HEK293T (cell line): ENCODE measurements at regions not wholly inside any gene's neighbourhood (a gene's known extent, or its start where the extent isn't known, plus 50 kb on each side); places are given as distances from the start of the nearest gene placed in this dataset.

Experiments used
- CTCF ChIA-PET: fragments of 350-600 bp; formaldehyde crosslinking; extraction: SDS; loops from one replicate; lab custom pipeline; 2021; ENCODE audit warnings: antibody characterized with exemption, inconsistent platforms; lab: Yijun Ruan, JAX
- POLR2A ChIA-PET: fragments of 350-600 bp; formaldehyde crosslinking; extraction: SDS; loops from one replicate; lab custom pipeline; 2020; ENCODE audit warnings: antibody characterized with exemption, inconsistent platforms; lab: Yijun Ruan, JAX
- DNase-seq: peaks from one replicate; pipeline ENCODE4 v3.0.0; 2012; ENCODE audit warnings: mixed read lengths; ENCODE audit errors: extremely low spot score
- ARNT ChIP-seq: fragments of 450-650 bp; IDR thresholded peaks from 2 replicates; pipeline ENCODE4 v1.6.1; 2017; ENCODE audit warnings: mild to moderate bottlenecking
- BHLHE40 ChIP-seq: fragments of 450-650 bp; IDR thresholded peaks from 2 replicates; pipeline ENCODE4 v1.6.1; 2016; ENCODE audit warnings: mild to moderate bottlenecking, moderate library complexity, borderline replicate concordance
- CTBP1 ChIP-seq: fragments of 450-650 bp; IDR thresholded peaks from 2 replicates; pipeline ENCODE4 v1.6.1; 2016; ENCODE audit warnings: borderline replicate concordance
- ELF4 ChIP-seq: fragments of 450-650 bp; IDR thresholded peaks from 2 replicates; pipeline ENCODE4 v1.6.1; 2017; ENCODE audit warnings: antibody characterized with exemption
- FOXA1 ChIP-seq: fragments of 450-650 bp; IDR thresholded peaks from 2 replicates; pipeline ENCODE4 v1.6.1; 2016; ENCODE audit warnings: mild to moderate bottlenecking
- FOXK2 ChIP-seq: fragments of 450-650 bp; IDR thresholded peaks from 2 replicates; pipeline ENCODE4 v1.6.1; 2016; ENCODE audit warnings: mild to moderate bottlenecking
- FOXM1 ChIP-seq: fragments of 450-650 bp; IDR thresholded peaks from 2 replicates; pipeline ENCODE4 v1.6.1; 2017; ENCODE audit warnings: mild to moderate bottlenecking, borderline replicate concordance
- HDGF ChIP-seq: fragments of 450-650 bp; IDR thresholded peaks from 2 replicates; pipeline ENCODE4 v1.6.1; 2017; ENCODE audit warnings: antibody characterized with exemption, borderline replicate concordance
- L3MBTL2 ChIP-seq: fragments of 450-650 bp; conservative IDR thresholded peaks from 2 replicates; pipeline ENCODE4 v1.6.1; 2016; ENCODE audit warnings: mild to moderate bottlenecking
- LEF1 ChIP-seq: fragments of 450-650 bp; IDR thresholded peaks from 2 replicates; pipeline ENCODE4 v1.6.1; 2017; ENCODE audit warnings: mild to moderate bottlenecking, borderline replicate concordance
- NFRKB ChIP-seq: fragments of 450-650 bp; IDR thresholded peaks from 2 replicates; pipeline ENCODE4 v1.6.1; 2016; ENCODE audit warnings: mild to moderate bottlenecking, moderate library complexity
- SP1 ChIP-seq: fragments of 450-650 bp; IDR thresholded peaks from 2 replicates; pipeline ENCODE4 v1.6.1; 2017
- SUZ12 ChIP-seq: fragments of 450-650 bp; IDR thresholded peaks from 2 replicates; pipeline ENCODE4 v1.6.1; 2016; ENCODE audit warnings: mild to moderate bottlenecking
- TARDBP ChIP-seq: fragments of 450-650 bp; IDR thresholded peaks from 2 replicates; pipeline ENCODE4 v1.6.1; 2016
- ZNF384 ChIP-seq: fragments of 450-650 bp; IDR thresholded peaks from 2 replicates; pipeline ENCODE4 v1.6.1; 2016
- TF ChIP-seq, protein P1 (sequence below): fragments of 450-650 bp; IDR thresholded peaks from 2 replicates; pipeline ENCODE4 v1.6.1; 2016

DNA sequence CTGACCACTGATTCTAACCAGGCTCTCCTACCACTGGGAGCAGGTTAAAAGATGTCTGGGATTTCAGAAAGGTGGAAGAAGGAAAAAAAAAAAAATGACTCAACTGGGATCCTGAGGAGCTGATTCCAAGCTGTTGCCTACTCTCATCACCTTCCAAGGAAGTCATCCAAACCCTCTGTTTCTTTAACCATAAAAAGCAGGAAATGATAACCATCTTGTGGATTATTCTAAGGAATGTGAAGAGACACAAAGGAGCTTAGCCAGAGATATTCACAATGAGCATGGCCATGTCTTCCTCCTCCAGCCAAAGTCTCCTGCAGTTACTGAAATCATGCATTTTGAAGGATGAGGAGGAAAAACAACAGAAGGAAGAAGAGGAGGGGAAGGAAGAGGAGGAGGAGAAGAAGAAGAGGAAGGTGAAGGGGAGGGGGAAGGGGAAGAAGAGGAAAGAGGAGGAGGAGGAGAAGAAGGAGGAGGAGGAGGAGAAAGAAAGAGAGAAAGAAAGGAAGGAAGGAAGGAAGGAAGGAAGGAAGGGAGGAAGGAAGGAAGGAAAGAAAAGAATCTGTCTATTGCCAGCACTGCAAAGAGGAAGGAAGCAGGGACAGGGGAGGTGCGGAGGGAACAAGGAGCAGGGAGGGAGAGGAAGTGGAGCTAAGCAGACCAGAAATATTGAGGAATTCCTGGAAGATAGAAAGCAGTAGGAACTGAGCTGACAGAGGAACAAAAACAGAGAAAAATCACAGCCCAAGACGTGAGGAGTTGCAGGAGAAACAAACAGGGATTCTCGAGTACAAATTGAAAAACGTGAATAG lies 229.2 kb downstream of the UACA start:
- TF ChIP-seq SUZ12, result no peak
- DNase-seq, result no peak
- ChIA-PET POLR2A (interaction anchor here (0.8 kb wide), 1 partner anchor 9 kb away, joined by 3 read pairs; no protein-coding TSS in a partner anchor), CTCF (interaction anchor here (0.7 to 1.0 kb wide), 4 partner anchors 10 to 35 kb away, joined by 3 to 4 read pairs (median 4); no protein-coding TSS in a partner anchor)

DNA sequence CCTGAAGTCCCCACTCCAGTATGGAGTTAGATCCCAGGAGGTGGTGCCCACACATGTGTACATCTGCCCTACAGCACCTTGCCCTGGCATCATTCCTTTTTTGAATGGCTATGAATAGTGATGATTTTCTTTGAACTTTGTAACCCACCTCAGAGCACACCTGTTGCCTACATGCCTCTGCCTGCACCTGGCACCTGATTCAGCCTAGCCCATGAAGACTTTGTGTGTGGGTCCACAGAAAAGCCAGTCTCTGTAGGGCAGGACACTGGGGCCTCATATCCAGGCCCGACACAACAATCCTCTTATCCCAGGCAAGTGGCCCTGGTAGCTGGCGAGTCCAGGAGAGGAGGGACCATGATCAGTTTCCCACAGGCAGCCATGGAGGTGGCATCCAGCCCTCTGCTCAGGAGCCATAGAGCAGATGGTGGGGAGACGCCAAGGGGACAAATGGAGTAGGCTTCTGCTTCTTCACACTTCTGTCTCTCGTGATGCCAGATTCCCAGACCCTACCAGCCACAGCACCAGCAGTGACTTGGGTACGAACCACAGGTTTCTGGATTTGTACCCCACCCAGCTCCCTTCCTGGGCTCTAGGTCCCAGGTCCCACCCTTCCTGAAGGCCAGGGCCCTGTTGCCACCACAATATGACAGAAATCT lies 230.7 kb downstream of the UACA start:
- no peak for DNase-seq
- no peak for TF ChIP-seq ELF4
- no peak for TF ChIP-seq HDGF
- TF ChIP-seq SUZ12, result no peak
- no peak for TF ChIP-seq FOXK2
- no peak for TF ChIP-seq L3MBTL2
- TF ChIP-seq FOXA1, result no peak
- ChIA-PET CTCF (interaction anchor here (0.5 kb wide), 1 partner anchor 25 kb away, joined by 3 read pairs; no protein-coding TSS in a partner anchor), POLR2A (no interaction called here)

DNA sequence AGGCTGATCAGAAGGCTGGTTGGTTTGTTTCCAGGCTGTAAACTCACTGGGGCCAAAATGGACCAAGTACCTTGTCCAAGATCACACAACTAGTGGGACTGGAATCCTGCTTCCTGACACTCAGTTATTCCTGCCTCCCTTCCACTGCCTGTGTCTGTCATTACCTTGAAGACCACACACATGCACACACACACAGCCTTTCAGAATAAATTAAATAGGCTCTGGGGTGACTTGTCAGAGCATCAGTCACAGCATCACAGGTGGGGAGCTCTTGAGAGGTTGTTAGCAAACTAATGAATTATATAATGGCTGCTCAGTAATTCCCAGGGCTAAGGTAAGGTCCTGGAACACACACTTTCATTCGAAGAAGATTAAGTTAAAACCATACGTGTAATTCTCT lies 231.8 kb downstream of the UACA start:
- TF ChIP-seq L3MBTL2, result no peak
- no peak for TF ChIP-seq HDGF
- TF ChIP-seq, protein P1, sequence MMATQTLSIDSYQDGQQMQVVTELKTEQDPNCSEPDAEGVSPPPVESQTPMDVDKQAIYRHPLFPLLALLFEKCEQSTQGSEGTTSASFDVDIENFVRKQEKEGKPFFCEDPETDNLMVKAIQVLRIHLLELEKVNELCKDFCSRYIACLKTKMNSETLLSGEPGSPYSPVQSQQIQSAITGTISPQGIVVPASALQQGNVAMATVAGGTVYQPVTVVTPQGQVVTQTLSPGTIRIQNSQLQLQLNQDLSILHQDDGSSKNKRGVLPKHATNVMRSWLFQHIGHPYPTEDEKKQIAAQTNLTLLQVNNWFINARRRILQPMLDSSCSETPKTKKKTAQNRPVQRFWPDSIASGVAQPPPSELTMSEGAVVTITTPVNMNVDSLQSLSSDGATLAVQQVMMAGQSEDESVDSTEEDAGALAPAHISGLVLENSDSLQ, result no peak
- TF ChIP-seq LEF1, result no peak
- TF ChIP-seq TARDBP, result no peak
- no peak for TF ChIP-seq FOXA1
- TF ChIP-seq BHLHE40, result no peak
- TF ChIP-seq FOXK2, result no peak
- no peak for TF ChIP-seq ELF4
- no peak for TF ChIP-seq CTBP1
- TF ChIP-seq SUZ12, result no peak
- TF ChIP-seq NFRKB, result no peak
- no peak for TF ChIP-seq ZNF384
- no peak for TF ChIP-seq ARNT
- no peak for TF ChIP-seq SP1
- no peak for TF ChIP-seq FOXM1
- ChIA-PET CTCF (no interaction called here), POLR2A (no interaction called here)
- DNase-seq, result no peak

DNA sequence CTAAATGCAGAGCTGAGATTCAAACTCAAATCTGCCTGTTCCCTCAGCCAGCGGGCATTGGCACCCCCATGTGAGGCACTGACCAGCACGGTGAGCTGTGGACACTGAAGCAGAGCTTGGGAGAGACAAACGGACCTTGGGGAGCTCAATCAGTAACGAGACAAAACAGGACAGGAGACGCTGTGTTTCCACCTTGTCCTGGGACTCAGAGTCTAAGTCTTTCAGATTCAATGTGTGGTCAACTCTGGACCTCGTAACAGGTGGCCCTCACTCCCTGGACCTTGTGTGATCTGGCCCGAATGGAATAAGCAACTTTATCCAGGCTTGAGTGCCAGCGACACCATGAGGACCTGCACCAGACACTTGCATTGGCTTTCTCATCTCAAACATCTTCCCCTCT lies 232.5 kb downstream of the UACA start:
- no peak for TF ChIP-seq SP1
- TF ChIP-seq LEF1, result no peak
- no peak for TF ChIP-seq ELF4
- no peak for TF ChIP-seq NFRKB
- no peak for TF ChIP-seq ARNT
- TF ChIP-seq FOXA1, result no peak
- no peak for DNase-seq
- ChIA-PET POLR2A (no interaction called here), CTCF (interaction anchor here (0.9 kb wide), 1 partner anchor 13 kb away, joined by 3 read pairs; no protein-coding TSS in a partner anchor)

DNA sequence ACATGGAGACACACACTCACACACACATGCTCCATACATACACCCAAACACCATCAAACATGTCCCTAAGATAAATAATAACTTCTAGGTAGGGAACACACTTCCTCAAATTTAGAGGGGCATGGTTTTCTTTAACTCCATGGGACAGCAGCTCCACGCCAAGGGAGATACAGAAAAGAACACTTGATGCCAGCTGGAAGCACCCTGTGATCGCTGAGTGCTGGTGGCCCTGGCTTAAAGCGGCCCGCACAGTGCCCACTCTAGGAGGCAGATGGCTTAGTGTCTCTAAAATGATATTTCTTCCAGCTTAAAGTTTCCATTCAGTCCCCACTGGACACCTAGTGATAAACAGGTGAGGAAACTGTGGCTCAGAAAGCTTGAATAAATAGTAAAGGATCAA lies 232.9 kb downstream of the UACA start:
- TF ChIP-seq BHLHE40 (no peak), FOXA1 (no peak), SUZ12 (no peak), NFRKB (no peak), TARDBP (no peak), LEF1 (no peak), ARNT (no peak), HDGF (no peak), SP1 (no peak), CTBP1 (no peak)
- TF ChIP-seq, protein P1, result no peak
- POLR2A ChIA-PET, result no interaction called here
- DNase-seq, result no peak
- CTCF ChIA-PET, result interaction anchor here (0.9 kb wide), 1 partner anchor 13 kb away, joined by 3 read pairs; no protein-coding TSS in a partner anchor

DNA sequence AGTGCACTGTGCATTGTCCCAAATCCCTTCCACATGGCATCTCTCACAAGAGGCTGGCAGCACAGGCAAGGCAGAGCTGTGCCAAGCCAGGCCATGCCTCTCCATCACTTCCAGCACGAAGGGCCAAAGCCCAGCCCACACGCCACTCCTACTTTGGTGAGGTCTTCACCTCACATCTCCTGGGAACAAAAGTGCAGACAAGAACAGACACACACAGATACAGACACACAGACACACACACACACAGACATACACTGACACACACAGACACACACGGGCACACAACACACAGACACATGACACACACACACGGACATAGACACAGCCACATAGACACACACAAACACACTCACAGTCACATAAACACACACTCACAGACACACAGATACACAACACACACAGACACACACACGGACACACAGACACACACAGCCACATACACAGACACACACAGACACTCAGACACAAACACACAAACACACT lies 233.3 kb downstream of the UACA start:
- ChIA-PET POLR2A (no interaction called here), CTCF (no interaction called here)
- TF ChIP-seq FOXA1 (no peak), ARNT (no peak), FOXK2 (no peak), BHLHE40 (no peak), FOXM1 (no peak), ELF4 (no peak)
- TF ChIP-seq, protein P1, result no peak
- DNase-seq, result no peak
